Endothelial cell (in vitro differentiated cells): ENCODE measurements at regions not wholly inside any gene's neighbourhood (a gene's known extent, or its start where the extent isn't known, plus 50 kb on each side); places are given as distances from the start of the nearest gene placed in this dataset.

Source experiments
- DNase-seq: peaks from one replicate; pipeline ENCODE4 v3.0.0; 2021; ENCODE audit warnings: low spot score
- H3K27ac Mint-ChIP-seq: one replicate; pipeline ENCODE4 v1.8.0; 2021; ENCODE audit warnings: mixed read lengths, inconsistent platforms; ENCODE audit not compliant: unreplicated experiment
- H3K27me3 Mint-ChIP-seq: one replicate; pipeline ENCODE4 v1.8.0; 2021; ENCODE audit warnings: mild to moderate bottlenecking, moderate library complexity, mixed read lengths, inconsistent platforms; ENCODE audit not compliant: unreplicated experiment
- H3K36me3 Mint-ChIP-seq: one replicate; pipeline ENCODE4 v1.8.0; 2021; ENCODE audit warnings: mild to moderate bottlenecking, low read depth, mixed read lengths, inconsistent platforms; ENCODE audit not compliant: unreplicated experiment
- H3K4me1 Mint-ChIP-seq: one replicate; pipeline ENCODE4 v1.8.0; 2021; ENCODE audit warnings: mild to moderate bottlenecking, mixed read lengths, inconsistent platforms; ENCODE audit not compliant: unreplicated experiment
- H3K4me3 Mint-ChIP-seq: one replicate; pipeline ENCODE4 v1.8.0; 2021; ENCODE audit warnings: mild to moderate bottlenecking, mixed read lengths, inconsistent platforms; ENCODE audit not compliant: unreplicated experiment
- H3K9me3 Mint-ChIP-seq: one replicate; pipeline ENCODE4 v1.8.0; 2021; ENCODE audit warnings: mixed read lengths, inconsistent platforms; ENCODE audit not compliant: unreplicated experiment
- CTCF ChIP-seq: fragments of 200-600 bp; sonication (generic); IDR thresholded peaks from one replicate; pipeline ENCODE4 v1.5.0; 2021; ENCODE audit warnings: antibody characterized with exemption; ENCODE audit not compliant: unreplicated experiment

- peaks cover 5% of the 10 kb centered on the region for H3K27me3 Mint-ChIP-seq
- no peaks in the 10 kb centered on the region for H3K36me3 Mint-ChIP-seq
- no peak overlapping the region for H3K27ac Mint-ChIP-seq
- H3K4me1 Mint-ChIP-seq: no peaks in the 10 kb centered on the region
- no peaks in the 10 kb centered on the region for H3K9me3 Mint-ChIP-seq
- no peak for DNase-seq
- TF ChIP-seq CTCF: no peak
- H3K4me3 Mint-ChIP-seq: no peak overlapping the region
Observed at GRCh38 chr10:123471811-123472210, 194.3 kb upstream of the GPR26 start.

DNA sequence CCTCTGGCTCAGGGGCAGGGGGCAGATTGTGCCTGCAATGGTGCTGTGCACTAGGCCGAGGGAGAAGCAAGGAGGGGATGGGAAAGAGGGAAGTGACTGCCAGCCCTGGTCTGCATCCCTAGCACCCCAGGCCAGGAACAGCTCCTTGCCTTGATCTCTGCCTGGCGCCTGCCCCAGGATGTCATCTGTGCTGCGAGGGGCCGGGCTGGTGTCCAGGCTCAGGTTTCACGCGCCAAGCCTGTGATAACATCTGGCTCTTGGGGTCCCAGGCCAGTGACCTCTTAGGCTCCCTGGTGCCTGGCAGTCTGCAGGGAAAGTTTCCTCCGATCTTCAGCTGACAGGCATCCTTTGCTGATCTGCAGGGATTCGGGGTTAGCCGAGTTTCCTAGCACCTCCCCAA is 193.5 kb upstream of the GPR26 start:
- TF ChIP-seq CTCF: no peak
- DNase-seq: peak; percentile 11
- Mint-ChIP-seq H3K9me3 (no peaks in the 10 kb centered on the region), H3K27me3 (peaks cover 5% of the 10 kb centered on the region), H3K27ac (no peak overlapping the region), H3K4me3 (no peak overlapping the region), H3K36me3 (no peaks in the 10 kb centered on the region), H3K4me1 (no peaks in the 10 kb centered on the region)

GRCh38 chr10:123474700-123475099 is 191.5 kb upstream of the GPR26 start:
- H3K27me3 Mint-ChIP-seq: peaks cover 5% of the 10 kb centered on the region
- H3K36me3 Mint-ChIP-seq: no peaks in the 10 kb centered on the region
- no peaks in the 10 kb centered on the region for H3K4me1 Mint-ChIP-seq
- no peak for TF ChIP-seq CTCF
- no peak overlapping the region for H3K4me3 Mint-ChIP-seq
- H3K9me3 Mint-ChIP-seq: no peaks in the 10 kb centered on the region
- no peak for DNase-seq
- no peak overlapping the region for H3K27ac Mint-ChIP-seq

DNA sequence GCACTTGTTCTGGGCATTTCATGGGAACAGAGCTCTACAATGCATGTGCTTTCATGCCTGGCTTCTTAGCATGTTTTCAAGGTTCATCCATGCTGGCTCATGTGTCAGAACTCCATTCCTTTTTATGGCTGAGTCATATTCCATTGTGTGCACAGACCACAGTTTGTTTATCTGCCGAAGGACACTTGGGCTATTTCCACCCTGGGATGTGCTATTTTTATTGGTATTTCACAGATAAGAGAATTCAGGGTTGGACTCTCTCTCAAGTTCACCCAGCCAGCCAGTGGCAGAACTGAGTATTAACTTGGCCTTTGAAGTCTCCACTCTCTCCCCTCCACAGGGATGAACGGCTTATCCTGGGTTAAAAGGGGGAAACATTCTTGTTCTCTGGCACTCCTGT is 190.7 kb upstream of the GPR26 start:
- no peak overlapping the region for H3K4me3 Mint-ChIP-seq
- H3K36me3 Mint-ChIP-seq: no peaks in the 10 kb centered on the region
- no peak for DNase-seq
- H3K27ac Mint-ChIP-seq: no peak overlapping the region
- no peak for TF ChIP-seq CTCF
- peaks cover 5% of the 10 kb centered on the region for H3K27me3 Mint-ChIP-seq
- H3K4me1 Mint-ChIP-seq: peaks cover under 1% of the 10 kb centered on the region
- no peaks in the 10 kb centered on the region for H3K9me3 Mint-ChIP-seq

- TF ChIP-seq CTCF: no peak
- no peaks in the 10 kb centered on the region for H3K36me3 Mint-ChIP-seq
- no peak for DNase-seq
- no peaks in the 10 kb centered on the region for H3K9me3 Mint-ChIP-seq
- peaks cover 5% of the 10 kb centered on the region for H3K4me1 Mint-ChIP-seq
- no peak overlapping the region for H3K27ac Mint-ChIP-seq
- no peak overlapping the region for H3K4me3 Mint-ChIP-seq
- peaks cover 5% of the 10 kb centered on the region for H3K27me3 Mint-ChIP-seq
Observed at GRCh38 chr10:123478116-123478515, 188.0 kb upstream of the GPR26 start.
